ENCODE measurements at regions not wholly inside any gene's neighbourhood (a gene's known extent, or its start where the extent isn't known, plus 50 kb on each side); places are given as distances from the start of the nearest gene placed in this dataset.
"Not testable (repeated sequence)": the region's sequence is repeated elsewhere in the genome, so short reads cannot be mapped to it uniquely, and the experiment has no call there.

DNA sequence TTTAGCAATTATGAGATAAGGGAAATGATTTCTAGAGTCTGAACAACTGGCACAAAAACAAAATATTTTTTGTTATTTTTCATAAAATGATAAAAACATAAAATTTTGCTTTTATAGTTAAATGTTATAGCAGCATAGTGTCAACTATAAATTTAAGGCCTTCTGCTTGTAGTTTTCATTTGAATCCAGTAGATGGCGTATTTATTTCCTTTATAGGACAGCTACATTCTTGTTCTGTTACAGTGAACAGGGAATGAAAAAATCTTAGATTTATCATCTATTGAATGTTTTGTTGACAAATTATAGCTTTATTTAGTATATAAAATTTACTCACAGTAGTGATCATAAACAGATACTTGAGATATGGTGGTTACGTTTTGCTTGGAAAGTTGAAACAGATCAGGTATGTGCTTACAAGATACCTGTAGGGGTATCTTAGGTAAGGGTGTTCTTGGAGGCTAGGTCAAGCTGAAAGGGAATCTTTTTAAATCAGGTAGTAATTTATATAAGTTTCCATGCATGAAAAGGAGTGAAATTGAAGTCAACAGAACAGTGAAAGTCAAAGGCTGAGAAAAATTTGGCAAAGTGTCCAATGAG lies 239.3 kb upstream of the GRIN3A start:
- DNase-seq (ENCODE audit: low spot score), result peak; percentile 7

- DNase-seq (ENCODE audit: low spot score), result no peak
Observed at GRCh38 chr9:101970609-101971008, 232.2 kb upstream of the GRIN3A start.

- DNase-seq (ENCODE audit: low spot score), result no peak
Observed at GRCh38 chr9:101968392-101968791, 229.9 kb upstream of the GRIN3A start.

DNA sequence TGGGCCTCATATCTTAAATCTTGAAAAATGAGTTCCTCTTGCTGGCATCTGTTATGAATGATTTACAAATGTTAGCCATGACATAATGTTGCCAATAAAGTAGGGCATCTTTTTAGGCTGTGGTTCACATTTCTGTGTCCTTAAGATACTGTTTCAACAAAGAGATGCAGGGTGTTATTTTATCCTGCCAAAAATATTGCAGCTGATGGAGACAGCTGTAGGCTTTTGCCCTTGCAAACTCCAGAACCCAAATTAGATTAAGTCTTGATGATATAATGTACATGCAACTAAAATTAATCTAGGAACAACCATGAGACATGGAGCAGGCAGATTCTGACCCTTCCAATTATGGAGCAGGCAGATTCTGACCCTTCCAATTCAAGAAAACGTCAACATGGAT lies 228.2 kb upstream of the GRIN3A start:
- no peak for DNase-seq (ENCODE audit: low spot score)

- no peak for DNase-seq (ENCODE audit: low spot score)
Observed at GRCh38 chr9:101957705-101958104, 219.3 kb upstream of the GRIN3A start.

DNA sequence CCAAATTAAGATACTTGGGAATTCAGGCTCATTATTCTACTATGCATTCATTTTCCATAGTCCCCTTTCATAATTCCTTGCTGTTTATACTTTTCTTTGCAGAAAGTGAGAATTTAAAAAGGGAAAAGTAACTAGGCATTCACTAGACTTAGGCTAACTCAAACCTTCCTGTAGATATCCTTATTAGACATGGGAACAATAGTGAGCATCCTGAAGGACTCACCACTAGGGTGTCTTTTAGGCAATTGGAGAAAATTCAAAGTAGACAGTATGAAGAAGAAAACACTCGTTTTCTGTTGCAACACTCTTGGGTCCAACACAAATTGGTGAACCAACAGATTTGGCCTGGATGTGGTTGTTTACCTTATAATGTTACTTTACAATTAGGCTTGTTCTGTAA lies 213.2 kb upstream of the GRIN3A start:
- DNase-seq (ENCODE audit: low spot score), result no peak

DNA sequence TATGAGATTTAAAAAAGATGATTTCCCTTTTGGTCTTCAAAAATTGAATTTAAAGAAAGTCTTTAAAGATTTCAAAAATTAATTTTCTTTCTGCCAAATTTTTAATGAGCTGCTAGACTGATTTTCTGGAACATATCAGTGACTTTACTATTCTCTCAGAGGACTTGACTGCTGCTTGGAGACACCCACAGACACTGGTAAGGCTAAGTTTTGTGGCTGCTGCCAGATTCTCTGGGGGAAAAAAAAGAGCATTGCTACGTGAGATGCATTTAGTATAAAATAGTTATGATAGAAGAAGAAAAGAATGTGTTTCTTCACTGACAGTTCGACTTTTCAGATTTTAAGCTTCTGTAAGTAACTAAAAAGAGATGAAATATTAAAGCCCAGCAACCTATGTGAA lies 193.3 kb upstream of the GRIN3A start:
- DNase-seq (ENCODE audit: low spot score), result no peak

- DNase-seq (ENCODE audit: low spot score), result no peak
Observed at GRCh38 chr9:101930783-101931182, 192.3 kb upstream of the GRIN3A start.

DNA sequence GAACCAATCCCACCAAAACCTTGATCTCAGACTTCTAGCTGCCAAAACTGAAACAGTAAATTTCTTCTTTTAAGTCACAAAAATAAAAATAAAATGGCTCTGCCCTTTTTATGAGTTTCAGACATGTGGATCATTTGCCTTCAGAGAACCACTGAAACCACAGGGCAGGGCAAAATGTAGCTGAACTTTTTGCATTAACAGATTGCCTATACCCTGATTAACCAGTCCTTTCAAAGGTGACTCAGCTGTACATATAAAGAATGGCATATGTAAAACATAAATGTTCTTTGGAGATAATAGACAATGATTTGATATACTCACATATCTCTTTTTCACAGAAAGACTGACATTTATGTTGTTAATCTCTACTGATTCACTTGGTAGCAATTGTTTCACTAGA lies 187.1 kb upstream of the GRIN3A start:
- DNase-seq (ENCODE audit: low spot score), result no peak

DNA sequence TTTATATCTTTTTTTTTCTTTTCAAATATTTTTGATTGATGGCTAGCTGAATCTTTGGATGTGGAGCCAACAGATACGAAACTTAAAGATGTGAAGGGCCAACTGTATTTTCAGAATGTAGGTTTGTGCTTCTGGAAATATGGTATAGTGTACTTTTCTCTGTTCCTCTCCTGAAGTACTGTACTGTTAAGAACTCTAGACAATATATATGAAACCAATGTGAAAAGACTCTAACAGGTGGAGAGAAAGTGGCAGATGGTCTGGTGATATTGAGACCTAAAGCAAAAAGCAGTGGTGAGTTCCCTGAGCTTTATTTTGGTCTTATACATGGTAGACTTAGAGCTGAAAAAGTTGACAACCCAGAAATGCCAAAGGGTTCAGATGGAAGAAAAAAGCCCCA lies 185.0 kb upstream of the GRIN3A start:
- no peak for DNase-seq (ENCODE audit: low spot score)

DNA sequence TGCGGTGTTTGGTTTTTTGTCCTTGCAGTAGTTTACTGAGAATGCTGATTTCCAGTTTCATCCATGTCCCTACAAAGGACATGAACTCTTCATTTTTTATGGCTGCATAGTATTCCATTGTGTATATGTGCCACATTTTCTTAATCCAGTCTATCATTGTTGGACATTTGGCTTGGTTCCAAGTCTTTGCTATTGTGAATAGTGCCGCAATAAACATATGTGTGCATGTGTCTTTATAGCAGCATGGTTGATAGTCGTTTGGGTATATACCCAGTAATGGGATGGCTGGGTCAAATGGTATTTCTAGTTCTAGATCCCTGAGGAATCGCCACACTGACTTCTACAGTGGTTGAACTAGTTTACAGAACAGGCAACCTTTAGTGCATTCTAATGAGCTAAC lies 178.5 kb upstream of the GRIN3A start:
- not testable (repeated sequence) for DNase-seq (ENCODE audit: low spot score)

GRCh38 chr9:101915482-101915881 lies 177.0 kb upstream of the GRIN3A start:
- DNase-seq (ENCODE audit: low spot score), result no peak

DNA sequence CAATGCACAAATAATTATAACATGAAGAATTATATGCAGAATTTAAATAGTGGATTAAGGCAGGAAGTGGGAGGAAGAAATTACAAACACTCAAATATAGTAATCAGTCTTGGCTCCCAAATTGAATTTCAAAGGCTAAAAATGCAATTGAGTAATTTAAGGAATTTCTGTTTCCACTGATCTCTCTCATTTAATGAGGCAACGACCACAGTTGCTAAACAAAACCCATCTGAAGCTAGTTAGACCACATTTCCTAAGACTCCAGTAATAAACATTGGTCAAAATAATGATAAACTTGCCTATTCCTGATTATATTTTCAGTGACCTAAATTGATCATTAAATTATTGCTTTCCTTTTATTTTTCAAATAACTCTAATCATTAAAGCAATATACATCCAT lies 174.3 kb upstream of the GRIN3A start:
- DNase-seq (ENCODE audit: low spot score), result no peak

DNA sequence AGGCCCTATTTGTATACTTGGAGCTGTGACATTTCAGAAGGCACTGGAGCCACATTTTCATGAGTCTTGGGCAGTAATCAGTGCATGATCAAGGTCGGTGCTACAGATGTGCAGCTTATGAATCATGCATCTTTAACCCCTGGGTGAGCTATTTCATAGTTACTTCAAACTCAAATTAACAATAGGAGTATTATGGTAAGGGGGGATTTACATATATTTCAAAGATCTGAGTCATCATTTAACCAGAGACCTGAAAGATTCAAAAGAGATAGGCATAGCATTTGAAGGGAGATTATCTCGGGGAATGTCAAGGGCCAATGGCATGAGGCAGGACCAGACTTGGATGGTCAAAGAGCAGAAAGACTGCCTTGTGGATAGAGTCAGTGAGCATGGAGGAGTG lies 169.0 kb upstream of the GRIN3A start:
- DNase-seq (ENCODE audit: low spot score), result no peak

GRCh38 chr9:101904845-101905244 lies 166.4 kb upstream of the GRIN3A start:
- DNase-seq (ENCODE audit: low spot score), result no peak

DNA sequence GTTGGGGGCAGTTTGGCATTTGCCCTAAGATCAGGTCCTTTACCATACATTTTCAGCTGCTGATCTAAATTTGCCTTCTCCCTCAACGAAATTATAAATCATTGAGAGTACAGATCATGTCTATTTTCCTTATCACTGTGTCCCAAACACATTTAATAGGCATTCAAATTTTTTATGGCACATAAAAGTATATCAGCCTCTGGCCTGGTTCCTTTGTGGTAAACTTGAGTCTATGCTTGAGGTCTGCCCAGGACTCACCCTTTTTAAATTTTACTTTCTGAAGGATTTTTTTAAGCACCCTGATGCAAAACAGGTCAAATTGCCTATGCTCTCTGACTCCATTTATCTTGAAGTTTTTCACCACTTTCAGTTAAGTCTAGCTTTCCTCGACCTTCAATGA lies 163.6 kb upstream of the GRIN3A start:
- no peak for DNase-seq (ENCODE audit: low spot score)

DNA sequence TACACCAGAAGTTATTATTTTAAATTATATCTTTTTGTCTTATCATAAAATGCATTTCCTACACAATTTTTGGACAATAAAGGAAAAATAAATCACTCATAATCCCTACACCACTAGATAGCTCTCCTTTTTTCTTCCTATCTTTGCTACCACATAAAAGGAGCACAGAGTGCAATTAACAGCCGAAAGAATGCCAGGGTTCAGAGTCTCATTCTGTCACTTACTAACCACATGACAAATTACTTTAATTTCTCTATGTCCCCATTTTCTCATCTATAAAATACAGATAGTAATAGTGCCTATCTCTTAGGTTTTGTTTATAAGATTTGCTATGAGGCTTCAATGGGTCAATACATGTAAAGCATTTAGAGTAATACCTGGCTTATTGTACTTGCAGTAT lies 158.7 kb upstream of the GRIN3A start:
- no peak for DNase-seq (ENCODE audit: low spot score)

GRCh38 chr9:101893661-101894646 lies 155.5 kb upstream of the GRIN3A start:
- DNase-seq (ENCODE audit: low spot score), result no peak

DNA sequence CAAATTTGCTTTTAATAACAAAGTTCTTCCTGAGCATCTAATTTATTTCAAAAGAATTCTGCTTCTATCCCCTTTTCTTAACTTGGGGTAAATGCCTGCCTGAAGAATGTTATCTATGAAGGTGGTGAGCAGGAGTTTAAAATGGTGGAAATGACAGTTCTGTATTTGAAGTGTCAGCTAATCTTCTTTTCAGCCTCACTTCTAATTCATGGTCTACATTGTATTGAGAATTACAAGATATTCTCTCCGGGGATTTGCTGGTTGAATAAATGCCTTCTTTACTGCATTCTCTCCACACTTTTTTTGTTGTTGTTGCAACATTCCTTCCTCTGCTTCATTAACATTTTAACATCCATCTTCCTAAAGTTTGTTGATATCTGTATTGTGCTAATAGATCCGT lies 143.1 kb upstream of the GRIN3A start:
- DNase-seq (ENCODE audit: low spot score), result no peak

- DNase-seq (ENCODE audit: low spot score), result no peak
Observed at GRCh38 chr9:101880846-101881245, 142.4 kb upstream of the GRIN3A start.

DNA sequence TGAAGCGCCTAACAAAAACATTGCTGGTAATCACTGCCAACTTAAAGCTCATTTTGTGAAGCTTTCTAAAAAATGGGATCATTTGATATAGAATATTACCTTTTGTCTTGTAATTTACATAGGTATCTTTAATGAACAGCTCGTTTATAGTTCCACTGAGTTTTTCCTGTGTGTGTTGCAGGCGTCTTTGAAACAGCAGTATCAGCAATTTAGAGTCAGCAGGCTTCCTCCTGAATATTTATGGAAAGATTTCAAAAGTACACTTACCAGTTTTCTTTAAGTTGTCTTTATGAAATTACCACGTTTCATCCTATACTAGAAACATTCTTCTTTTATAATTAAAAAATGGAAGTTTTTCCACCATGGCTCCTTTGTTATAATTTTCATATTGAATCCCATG lies 140.3 kb upstream of the GRIN3A start:
- no peak for DNase-seq (ENCODE audit: low spot score)

GRCh38 chr9:101877439-101877838 lies 139.0 kb upstream of the GRIN3A start:
- no peak for DNase-seq (ENCODE audit: low spot score)

- DNase-seq (ENCODE audit: low spot score), result no peak
Observed at GRCh38 chr9:101861472-101861871, 123.0 kb upstream of the GRIN3A start.

- no peak for DNase-seq (ENCODE audit: low spot score)
Observed at GRCh38 chr9:101860920-101861319, 122.5 kb upstream of the GRIN3A start.
